ENCODE measurements at regions not wholly inside any gene's neighbourhood (a gene's known extent, or its start where the extent isn't known, plus 50 kb on each side); places are given as distances from the start of the nearest gene placed in this dataset.

GRCh38 chr9:99760421-99760820, 61.3 kb upstream of the NR4A3 start:
- H3K27me3 ChIP-seq (ENCODE audit: control insufficient read depth in 1 of 2, insufficient read depth in 2 of 2, low read length in 2 of 2) = no peaks in the 10 kb centered on the region
- CTCF ChIA-PET (ENCODE audit: low intra/inter-chr PET ratio, low total read pairs) = no interaction called here
- in situ Hi-C loops (cut with HindIII; ENCODE audit: extremely low pct_ligation_motif_present, low pct_unique_long_range_greater_than_20kb) = no loop called here

DNA sequence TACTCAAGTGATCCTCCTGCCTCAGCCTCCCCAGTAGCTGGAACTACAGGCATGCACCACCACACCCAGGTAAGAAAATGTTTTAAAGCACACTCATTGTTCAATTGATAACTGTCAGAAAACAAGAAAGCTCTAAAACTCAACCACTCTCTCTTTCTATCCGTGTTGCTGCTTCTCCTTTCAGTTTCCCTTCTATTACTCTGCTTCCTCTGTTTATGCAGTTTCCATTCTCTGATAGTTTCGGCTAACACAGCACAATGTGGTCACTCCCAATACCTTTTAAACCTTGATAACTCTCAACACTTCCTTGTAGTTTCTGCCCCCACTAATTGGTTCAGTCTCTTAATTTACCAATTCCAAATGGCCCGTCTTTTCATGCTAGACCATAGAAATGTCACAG, 59.2 kb upstream of the NR4A3 start:
- Histone ChIP-seq H4K20me1 (ENCODE audit: insufficient read depth, low read length) (no peaks in the 10 kb centered on the region), H3K27me3 (ENCODE audit: control insufficient read depth in 1 of 2, insufficient read depth in 2 of 2, low read length in 2 of 2) (no peaks in the 10 kb centered on the region), H2AFZ (ENCODE audit: low read length) (no peak overlapping the region), H3K27ac (ENCODE audit: extremely low read length, insufficient read depth, low read length) (no peak overlapping the region), H3K4me3 (replicated peaks in 1 of 3; ENCODE audit: insufficient read depth in 1 of 3, low read depth in 2 of 3, low read length in 3 of 3) (no peak overlapping the region), H3K4me1 (ENCODE audit: insufficient read depth, low read length) (no peaks in the 10 kb centered on the region), H3K9ac (ENCODE audit: insufficient read depth, low read depth, low read length) (no peak overlapping the region), H3K9me3 (ENCODE audit: low read length) (no peaks in the 10 kb centered on the region), H3K79me2 (ENCODE audit: insufficient read depth, low read length) (no peaks in the 10 kb centered on the region), H3K36me3 (replicated peaks in 1 of 2; ENCODE audit: control insufficient read depth in 1 of 2, insufficient read depth in 2 of 2, low read length in 2 of 2) (no peaks in the 10 kb centered on the region), H3K4me2 (ENCODE audit: low read depth, low read length) (no peak overlapping the region)
- BruUV-seq (replicated peaks) = no TSS peak
- intact Hi-C loops (cut with micrococcal nuclease; ENCODE audit: unreplicated experiment) = no loop called here
- in situ Hi-C loops (cut with HindIII; ENCODE audit: extremely low pct_ligation_motif_present, low pct_unique_long_range_greater_than_20kb) = no loop called here
- no peak for FAIRE-seq
- TF ChIP-seq SNAI1 (CRISPR knock-in tag; IDR thresholded peaks at IDR 0.05; ENCODE audit: borderline replicate concordance) = no peak
- TF ChIP-seq ARNT2 (CRISPR knock-in tag; IDR thresholded peaks at IDR 0.05; ENCODE audit: low read depth) = no peak
- no peak for TF ChIP-seq TSC22D2 (CRISPR knock-in tag; IDR thresholded peaks at IDR 0.05; ENCODE audit: borderline replicate concordance)
- no peak for TF ChIP-seq ZBTB20 (CRISPR knock-in tag; IDR thresholded peaks at IDR 0.05; ENCODE audit: borderline replicate concordance, low read depth)
- TF ChIP-seq RCOR2 (CRISPR knock-in tag; IDR thresholded peaks at IDR 0.05) = no peak
- no peak for ATAC-seq
- DNase-seq (ENCODE audit: low spot score) = no peak
- WGBS (ENCODE audit: low lambda C conversion rate) = 2% methylated on average over 3 of the region's 3 CpGs
- ChIA-PET CTCF (ENCODE audit: low intra/inter-chr PET ratio, low total read pairs) (no interaction called here), POLR2A (no interaction called here)

More at GRCh38 chr9:99760421-99760820, 61.3 kb upstream of the NR4A3 start:
- H3K4me1 ChIP-seq (ENCODE audit: insufficient read depth, low read length) = no peaks in the 10 kb centered on the region
- H3K36me3 ChIP-seq (replicated peaks in 1 of 2; ENCODE audit: control insufficient read depth in 1 of 2, insufficient read depth in 2 of 2, low read length in 2 of 2) = no peaks in the 10 kb centered on the region
- H2AFZ ChIP-seq (ENCODE audit: low read length) = no peak overlapping the region
- POLR2A ChIA-PET = no interaction called here
- no peaks in the 10 kb centered on the region for H3K9me3 ChIP-seq (ENCODE audit: low read length)
- TF ChIP-seq CHD4 (IDR thresholded peaks at IDR 0.05; ENCODE audit: borderline replicate concordance, low read length) (no peak), NPAS2 (CRISPR knock-in tag; IDR thresholded peaks at IDR 0.05; ENCODE audit: borderline replicate concordance) (no peak), TSC22D2 (CRISPR knock-in tag; IDR thresholded peaks at IDR 0.05; ENCODE audit: borderline replicate concordance) (no peak)
- H4K20me1 ChIP-seq (ENCODE audit: insufficient read depth, low read length) = no peaks in the 10 kb centered on the region
- no TSS peak for BruUV-seq (replicated peaks)
- no peak overlapping the region for H3K4me3 ChIP-seq (replicated peaks in 1 of 3; ENCODE audit: insufficient read depth in 1 of 3, low read depth in 2 of 3, low read length in 3 of 3)
- ATAC-seq = no peak
- no peak overlapping the region for H3K9ac ChIP-seq (ENCODE audit: insufficient read depth, low read depth, low read length)
- no peak for DNase-seq (ENCODE audit: low spot score)
- intact Hi-C loops (cut with micrococcal nuclease; ENCODE audit: unreplicated experiment) = no loop called here
- no peak for FAIRE-seq
- no peak overlapping the region for H3K27ac ChIP-seq (ENCODE audit: extremely low read length, insufficient read depth, low read length)
- H3K4me2 ChIP-seq (ENCODE audit: low read depth, low read length) = no peak overlapping the region
- H3K79me2 ChIP-seq (ENCODE audit: insufficient read depth, low read length) = no peaks in the 10 kb centered on the region

Small RNA genes lying in the stretch of these regions (small RNA-seq; reads per million reads assigned to genes)
- gene AL137067.1 (ENCODE audit: insufficient read depth in 2 of 3, insufficient read length in 3 of 3, low read depth in 2 of 3, low replicate concordance in 1 of 3) = 0 reads per million in 3 experiments
- 0 reads per million in 3 experiments for gene AL137067.2 (ENCODE audit: insufficient read depth in 2 of 3, insufficient read length in 3 of 3, low read depth in 2 of 3, low replicate concordance in 1 of 3)
